B cell (primary cell): ENCODE measurements at regions not wholly inside any gene's neighbourhood (a gene's known extent, or its start where the extent isn't known, plus 50 kb on each side); places are given as distances from the start of the nearest gene placed in this dataset.

Source experiments
- CTCF ChIP-seq: fragments of 200-600 bp; IDR thresholded peaks from one replicate; pipeline ENCODE4 v1.8.0; 2022; ENCODE audit warnings: antibody characterized with exemption, mild to moderate bottlenecking
- EZH2 ChIP-seq: IDR thresholded peaks from 2 replicates; pipeline ENCODE4 v1.6.1; 2012; ENCODE audit warnings: borderline replicate concordance, low read depth, mild to moderate bottlenecking, moderate library complexity, low read length; ENCODE audit not compliant: insufficient read depth, poor library complexity, severe bottlenecking

GRCh38 chr1:79323239-79324025, 316.9 kb upstream of the ADGRL4 start:
- TF ChIP-seq CTCF (no peak), EZH2 (no peak)
